ENCODE measurements at regions not wholly inside any gene's neighbourhood (a gene's known extent, or its start where the extent isn't known, plus 50 kb on each side); places are given as distances from the start of the nearest gene placed in this dataset.
"Not testable (repeated sequence)": the region's sequence is repeated elsewhere in the genome, so short reads cannot be mapped to it uniquely, and the experiment has no call there.

GRCh38 chr5:135112008-135112725 is 78.1 kb upstream of the PITX1 start:
- DNase-seq: peak; percentile 16 to 22

- DNase-seq: peak; percentile 83 to 96
These were observed 77.0 kb upstream of the PITX1 start for GRCh38 chr5:135110785-135111596.

- no peak for DNase-seq
These were observed 75.0 kb upstream of the PITX1 start for GRCh38 chr5:135108992-135109391.

- no peak for DNase-seq
These were observed 74.5 kb upstream of the PITX1 start for GRCh38 chr5:135108569-135108968.

GRCh38 chr5:135107986-135108385 is 74.0 kb upstream of the PITX1 start:
- no peak for DNase-seq

- no peak for DNase-seq
These were observed 72.8 kb upstream of the PITX1 start for GRCh38 chr5:135106610-135107471.

GRCh38 chr5:135106136-135106535 is 72.1 kb upstream of the PITX1 start:
- DNase-seq: no peak

GRCh38 chr5:135105105-135105484 is 71.1 kb upstream of the PITX1 start:
- DNase-seq: no peak

GRCh38 chr5:135103575-135103853 is 69.5 kb upstream of the PITX1 start:
- no peak for DNase-seq

- no peak for DNase-seq
These were observed 68.9 kb upstream of the PITX1 start for GRCh38 chr5:135102716-135103574.

GRCh38 chr5:135100431-135100830 is 66.4 kb upstream of the PITX1 start:
- DNase-seq: no peak

GRCh38 chr5:135100011-135100410 is 66.0 kb upstream of the PITX1 start:
- no peak for DNase-seq

GRCh38 chr5:135097390-135097789 is 63.4 kb upstream of the PITX1 start:
- DNase-seq: no peak

GRCh38 chr5:135095871-135096270 is 61.8 kb upstream of the PITX1 start:
- no peak for DNase-seq

GRCh38 chr5:135095052-135095715 is 61.2 kb upstream of the PITX1 start:
- DNase-seq: no peak

GRCh38 chr5:135094339-135095051 is 60.5 kb upstream of the PITX1 start:
- DNase-seq: no peak

GRCh38 chr5:135093483-135093882 is 59.5 kb upstream of the PITX1 start:
- DNase-seq: not testable (repeated sequence)

GRCh38 chr5:135092476-135092875 is 58.4 kb upstream of the PITX1 start:
- no peak for DNase-seq

- no peak for DNase-seq
These were observed 57.3 kb upstream of the PITX1 start for GRCh38 chr5:135091286-135091685.

GRCh38 chr5:135089912-135090311 is 55.9 kb upstream of the PITX1 start:
- no peak for DNase-seq

- no peak for DNase-seq
These were observed 54.9 kb upstream of the PITX1 start for GRCh38 chr5:135088911-135089310.

Measured in inflammatory macrophage treated with lipopolysaccharide for 1 hour (primary cell).